Cardiac fibroblast (primary cell): ENCODE measurements at regions not wholly inside any gene's neighbourhood (a gene's known extent, or its start where the extent isn't known, plus 50 kb on each side); places are given as distances from the start of the nearest gene placed in this dataset.

ENCODE experiments used
- DNase-seq, 2 donors: peaks; one replicate each; pipeline versions ENCODE4 v3.0.0 to v3.0.0-alpha.2; 2010; ENCODE audit warnings: low read depth in 2 of 2
- H3K4me3 ChIP-seq, 2 donors: replicated peaks in 1 of 2; 1 replicate in 1 of 2; 2 replicates in 1 of 2; pipeline ENCODE4 v1.5.1; 2011; ENCODE audit warnings: low read depth in 2 of 2, low read length in 2 of 2, mild to moderate bottlenecking in 2 of 2, moderate library complexity in 1 of 2
- CTCF ChIP-seq: IDR thresholded peaks from one replicate; pipeline ENCODE4 v1.5.1; 2011; ENCODE audit warnings: low read depth, mild to moderate bottlenecking, low read length, inconsistent platforms

- DNase-seq, result peak in 1 of 2 donors; percentile 18
- H3K4me3 ChIP-seq, result no peak overlapping the region
- TF ChIP-seq CTCF, result no peak
Measured at GRCh38 chr10:78456649-78457400, 423.2 kb downstream of the RPS24 start.

GRCh38 chr10:78457804-78458482, 424.3 kb downstream of the RPS24 start:
- peak; percentile 79 to 88 for DNase-seq
- TF ChIP-seq CTCF, result no peak
- H3K4me3 ChIP-seq, result no peak overlapping the region

- H3K4me3 ChIP-seq, result no peak overlapping the region
- TF ChIP-seq CTCF, result no peak
- DNase-seq, result peak; percentile 73 to 75
Measured at GRCh38 chr10:78458983-78459638, 425.4 kb downstream of the RPS24 start.

GRCh38 chr10:78459639-78460037, 426.0 kb downstream of the RPS24 start:
- TF ChIP-seq CTCF, result no peak
- no peak for DNase-seq

GRCh38 chr10:78460204-78460603, 426.5 kb downstream of the RPS24 start:
- TF ChIP-seq CTCF, result no peak
- DNase-seq, result no peak
- H3K4me3 ChIP-seq, result no peak overlapping the region

More at GRCh38 chr10:78459639-78460037, 426.0 kb downstream of the RPS24 start:
- H3K4me3 ChIP-seq, result no peak overlapping the region

- no peak for DNase-seq
- H3K4me3 ChIP-seq, result no peak overlapping the region
- TF ChIP-seq CTCF, result no peak
Measured at GRCh38 chr10:78461333-78461732, 427.7 kb downstream of the RPS24 start.
